ENCODE measurements at regions not wholly inside any gene's neighbourhood (a gene's known extent, or its start where the extent isn't known, plus 50 kb on each side); places are given as distances from the start of the nearest gene placed in this dataset.

DNA sequence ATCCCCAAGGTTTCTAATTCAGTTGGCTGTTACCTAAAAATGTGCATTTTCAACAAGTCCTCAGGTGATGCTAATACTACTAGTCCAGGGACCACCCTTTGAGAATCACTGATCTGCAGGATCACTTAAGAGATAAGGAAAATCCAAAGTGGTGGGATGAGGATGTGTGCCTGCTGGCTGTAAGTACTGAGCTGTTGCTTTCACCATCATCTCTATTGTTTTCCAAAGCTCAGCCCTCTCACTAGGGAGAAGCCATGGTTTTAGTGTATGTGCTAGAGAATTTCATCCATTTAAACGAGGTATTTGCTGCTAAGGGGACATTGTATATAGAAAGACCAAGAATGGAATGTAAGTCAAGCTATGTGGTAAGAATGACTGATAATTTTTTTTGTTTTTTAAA, 202.3 kb downstream of the KIF21A start:
- no peak for DNase-seq

DNA sequence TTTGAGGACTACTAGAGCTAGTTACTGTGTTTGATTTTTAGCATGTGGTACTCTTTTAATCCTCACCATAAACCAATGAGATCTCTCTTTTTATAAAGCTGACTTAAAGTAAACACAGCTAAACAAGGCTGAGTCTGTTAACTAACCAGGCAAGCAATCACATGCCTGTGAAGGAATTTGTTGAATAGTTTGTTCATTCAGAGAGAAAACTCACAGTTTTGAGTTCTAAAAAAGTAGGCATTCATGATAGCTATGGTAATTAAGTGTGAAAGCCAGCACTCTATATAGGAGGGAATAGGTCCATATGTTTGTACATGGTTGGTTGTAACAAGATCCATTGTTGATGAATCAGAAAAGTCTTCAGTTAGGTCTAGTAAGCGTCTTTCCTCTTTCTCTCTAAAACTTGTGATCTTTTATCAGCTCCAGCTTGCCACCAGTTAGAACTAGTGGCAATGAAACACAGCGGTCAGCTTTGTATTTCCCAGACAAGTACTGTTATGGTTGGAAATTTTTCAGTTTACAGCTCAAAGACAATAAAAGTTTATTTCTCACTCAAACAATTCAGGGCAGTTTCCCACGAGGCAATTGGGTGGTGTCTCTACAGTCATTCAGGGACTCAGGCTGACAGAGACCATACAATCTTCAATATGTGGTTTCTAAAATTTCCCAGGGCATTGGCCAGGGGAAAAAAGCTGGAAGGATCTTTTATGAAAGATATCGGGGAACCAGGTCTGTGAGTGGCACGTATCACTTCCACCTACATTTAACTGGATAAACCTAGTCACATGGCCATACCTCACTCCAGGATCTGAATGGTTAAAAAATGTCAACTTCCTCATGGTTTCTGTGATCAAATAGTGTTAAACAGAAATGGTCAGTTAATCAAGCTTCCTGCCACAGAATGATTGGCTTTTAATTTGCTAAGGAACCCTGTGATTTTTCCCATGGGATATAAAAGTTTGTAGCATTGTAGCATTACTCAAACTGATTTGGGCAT, 203.1 kb downstream of the KIF21A start:
- DNase-seq, result no peak

DNA sequence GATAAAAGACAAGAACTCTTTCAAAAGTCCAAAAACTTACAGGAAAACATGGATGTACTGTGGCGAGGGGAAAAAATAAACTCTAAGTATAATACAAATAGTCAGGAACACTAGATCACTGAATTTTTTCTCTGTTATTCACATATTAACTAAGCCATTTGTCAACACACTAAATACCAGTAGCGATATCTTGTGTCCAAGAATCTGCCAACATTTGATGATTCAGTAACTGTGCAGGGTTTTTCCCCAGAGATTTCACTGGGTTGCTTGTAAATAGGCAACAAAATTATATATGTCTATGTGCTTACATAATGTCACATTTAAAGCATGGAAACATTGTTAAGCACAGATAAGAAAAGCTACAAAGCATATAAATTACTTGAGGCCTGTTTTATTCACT, 205.9 kb downstream of the KIF21A start:
- no peak for DNase-seq

DNA sequence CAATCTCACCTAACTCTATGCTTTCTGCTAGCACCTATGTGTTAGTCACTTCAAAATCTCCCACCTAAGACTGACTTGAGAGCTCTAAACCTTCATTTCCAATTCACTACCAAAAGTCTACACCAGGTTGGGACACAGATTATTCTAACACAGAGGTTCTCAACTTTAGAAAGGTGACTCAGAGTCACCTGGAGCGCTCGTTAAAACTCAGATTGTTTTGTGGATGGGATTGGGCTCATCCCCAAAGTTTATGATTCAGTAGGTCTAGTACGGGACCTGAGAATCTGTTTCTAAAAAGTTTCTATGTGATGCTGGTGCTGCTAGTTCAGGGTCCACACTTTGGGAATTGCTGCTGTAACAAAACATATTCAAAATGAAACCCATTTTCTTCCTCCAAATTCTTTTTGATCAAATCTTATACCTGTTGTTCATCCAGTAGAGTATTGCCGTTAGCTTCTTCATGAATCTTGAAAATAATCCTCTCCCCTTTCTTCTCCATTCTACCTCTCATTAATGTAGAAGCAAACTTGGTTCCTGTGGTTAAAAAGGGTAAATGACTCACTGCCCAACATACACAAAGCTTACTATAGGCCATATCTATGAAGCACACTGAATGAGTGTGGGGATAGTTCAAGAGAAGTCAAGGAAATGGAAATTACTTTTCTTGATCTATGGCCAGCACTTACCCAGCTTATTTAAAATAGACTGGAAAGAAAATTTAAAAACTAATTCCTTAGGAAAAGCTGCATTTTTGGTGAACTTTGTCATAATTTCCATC, 206.7 kb downstream of the KIF21A start:
- no peak for DNase-seq

DNA sequence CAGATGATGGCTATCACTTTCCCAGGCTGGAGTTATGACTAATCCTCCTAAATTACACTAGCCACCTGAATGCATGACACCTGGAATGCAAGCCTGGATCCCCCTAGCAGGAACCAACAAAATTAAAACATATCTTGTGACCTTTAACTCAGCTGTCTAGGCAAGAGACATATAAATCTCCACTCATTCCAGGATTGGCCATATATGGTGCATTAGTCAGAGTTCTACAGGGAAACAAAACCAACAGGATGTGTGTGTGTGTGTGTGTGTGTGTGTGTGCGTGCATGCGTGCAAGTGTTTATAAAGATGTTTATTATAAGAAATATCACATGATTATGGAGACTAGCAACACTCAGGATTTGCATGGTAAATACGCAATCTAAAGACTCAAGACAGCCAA, 212.8 kb downstream of the KIF21A start:
- DNase-seq, result no peak

DNA sequence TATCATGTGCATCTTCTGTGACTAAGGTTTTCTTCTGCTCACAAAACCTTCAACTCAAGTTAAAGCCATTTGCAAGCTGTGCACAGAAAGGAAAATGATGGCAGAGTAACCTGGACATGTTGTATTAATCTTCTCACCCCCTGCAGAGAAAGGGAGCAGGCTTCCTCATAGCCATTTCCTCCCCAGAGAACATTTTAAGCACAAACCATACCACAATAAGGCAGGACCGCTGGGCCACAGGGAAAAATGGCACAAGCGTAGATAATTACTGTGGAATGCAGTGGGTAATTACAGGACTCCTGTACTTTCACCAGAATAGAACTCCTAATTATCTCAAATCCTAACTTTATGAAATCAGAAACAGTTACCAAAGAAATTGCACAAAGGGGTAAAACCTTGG, 215.7 kb downstream of the KIF21A start:
- no peak for DNase-seq

DNA sequence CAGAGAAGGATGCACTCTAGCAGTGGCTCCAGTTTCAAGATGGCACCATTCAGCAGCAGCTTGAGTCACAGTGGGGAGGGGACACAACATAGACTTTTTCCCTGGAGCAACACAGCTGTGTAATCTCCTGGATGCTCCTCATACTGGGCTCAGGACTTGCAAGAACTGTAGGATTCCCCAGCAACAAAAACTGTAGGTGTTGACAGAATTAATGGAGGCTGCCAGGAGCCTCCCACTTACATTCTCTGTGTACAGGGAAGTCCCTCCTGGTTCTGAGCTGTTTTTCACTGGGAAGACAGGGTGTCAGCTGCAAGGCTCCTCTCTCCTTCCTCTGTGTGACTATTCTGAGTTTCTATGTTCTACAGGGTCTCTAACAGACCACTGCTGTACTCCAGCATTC, 217.9 kb downstream of the KIF21A start:
- no peak for DNase-seq

DNA sequence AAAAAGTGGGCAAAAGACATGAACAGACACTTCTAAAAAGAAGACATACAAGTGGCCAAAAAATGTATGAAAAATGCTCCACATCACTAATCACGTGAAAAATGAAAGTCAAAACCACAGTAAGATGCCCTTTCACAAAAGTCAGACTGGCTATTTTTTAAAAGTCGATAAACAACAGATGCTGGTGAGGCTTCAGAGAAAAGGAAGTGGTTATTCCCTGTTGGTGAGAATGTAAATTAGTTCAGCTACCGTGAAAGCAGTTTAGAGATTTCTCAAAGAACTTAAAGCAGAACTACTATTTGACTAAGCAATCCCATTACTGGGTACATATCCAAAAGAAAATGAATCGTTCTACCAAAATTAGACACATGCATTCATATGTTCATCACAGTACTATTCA, 237.0 kb downstream of the KIF21A start:
- no peak for DNase-seq

DNA sequence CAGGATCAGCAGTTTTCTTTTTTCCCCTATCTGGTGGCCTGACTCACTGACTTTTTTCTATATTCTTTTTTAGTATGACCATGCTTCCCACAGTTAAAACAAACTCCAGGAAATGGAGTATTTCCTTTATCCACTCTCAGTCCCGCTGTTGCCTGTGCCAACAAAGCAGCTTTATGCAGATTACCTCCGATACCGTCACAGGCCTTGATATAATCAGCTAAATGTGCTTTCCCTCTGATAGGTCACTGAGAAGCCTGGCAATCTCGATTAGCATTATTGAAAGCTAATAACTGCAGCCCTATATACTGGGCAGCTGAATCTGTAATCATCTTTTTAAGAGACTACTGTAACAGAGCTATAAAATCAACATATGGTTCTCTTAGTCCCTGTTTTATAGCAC, 243.6 kb downstream of the KIF21A start:
- DNase-seq, result no peak

DNA sequence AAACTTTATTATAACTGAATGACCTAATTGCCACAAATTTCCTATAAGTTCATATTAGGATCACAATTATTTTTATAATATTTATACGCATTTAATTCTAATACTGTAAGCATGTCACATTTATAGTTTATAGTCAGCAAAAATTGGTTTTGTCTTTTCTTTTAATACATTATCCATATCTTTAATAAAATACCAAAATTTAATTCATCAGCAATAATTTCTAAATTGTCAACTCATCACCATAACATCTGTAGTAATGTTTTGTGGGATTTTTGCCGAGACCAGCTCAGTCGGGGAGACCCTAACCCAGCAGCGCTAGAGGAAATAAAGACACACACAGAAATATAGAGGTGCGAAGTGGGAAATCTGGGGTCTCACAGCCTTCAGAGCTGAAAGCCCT, 254.2 kb downstream of the KIF21A start:
- no peak for DNase-seq

DNA sequence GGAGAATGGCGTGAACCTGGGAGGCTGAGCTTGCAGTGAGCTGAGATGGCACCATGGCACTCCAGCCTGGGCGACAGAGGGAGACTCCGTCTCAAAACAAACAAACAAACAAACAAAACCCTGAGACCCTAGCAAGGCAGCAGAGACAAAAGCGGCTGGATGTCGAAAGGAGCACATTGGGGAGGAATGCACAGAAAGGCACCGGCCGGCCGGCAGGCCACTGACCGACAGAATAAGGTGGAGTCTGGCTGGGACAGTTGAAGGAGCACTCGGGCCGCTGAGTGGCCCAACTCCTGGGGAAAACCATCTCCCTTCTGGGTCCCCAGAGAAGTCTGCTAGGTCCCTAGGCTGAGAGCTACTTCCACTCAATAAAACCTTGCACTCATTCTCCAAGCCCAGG, 256.2 kb downstream of the KIF21A start:
- DNase-seq, result no peak

DNA sequence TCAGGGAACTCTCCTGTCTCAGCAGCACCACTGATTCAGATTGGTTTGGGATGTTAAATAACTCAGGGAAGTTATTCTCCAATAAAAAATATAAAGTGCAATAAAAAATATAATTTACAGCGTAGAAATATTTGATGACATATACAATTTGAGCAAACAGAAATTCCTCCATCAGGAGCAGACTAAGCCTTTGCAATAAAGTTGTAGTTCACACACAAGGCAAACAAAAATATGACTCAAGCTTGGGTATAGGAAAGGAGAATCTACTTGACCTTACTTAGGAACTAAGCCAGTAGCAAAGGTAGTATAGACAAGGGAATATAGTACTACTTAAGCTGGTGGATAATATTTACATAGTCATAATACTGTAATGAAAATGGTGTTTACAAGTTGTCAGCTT, 264.1 kb downstream of the KIF21A start:
- no peak for DNase-seq

DNA sequence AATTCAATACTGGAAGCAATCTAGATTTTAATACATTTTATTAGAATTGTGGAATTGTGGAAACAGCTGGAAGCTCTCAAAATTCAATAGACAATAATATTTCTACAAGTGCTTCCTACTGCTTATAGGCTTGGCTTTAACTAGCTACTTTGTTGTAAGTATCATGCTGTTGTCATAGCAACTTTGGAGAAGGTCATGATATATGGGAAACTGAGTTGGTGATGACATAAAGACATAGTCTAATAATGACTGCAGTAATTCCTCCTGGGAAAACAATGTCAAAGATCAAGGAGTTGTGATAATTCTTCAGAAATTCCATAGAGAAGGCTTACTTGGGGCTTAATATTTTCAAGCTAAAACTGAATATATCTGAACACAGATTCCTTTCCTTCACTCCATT, 266.6 kb downstream of the KIF21A start:
- no peak for DNase-seq

DNA sequence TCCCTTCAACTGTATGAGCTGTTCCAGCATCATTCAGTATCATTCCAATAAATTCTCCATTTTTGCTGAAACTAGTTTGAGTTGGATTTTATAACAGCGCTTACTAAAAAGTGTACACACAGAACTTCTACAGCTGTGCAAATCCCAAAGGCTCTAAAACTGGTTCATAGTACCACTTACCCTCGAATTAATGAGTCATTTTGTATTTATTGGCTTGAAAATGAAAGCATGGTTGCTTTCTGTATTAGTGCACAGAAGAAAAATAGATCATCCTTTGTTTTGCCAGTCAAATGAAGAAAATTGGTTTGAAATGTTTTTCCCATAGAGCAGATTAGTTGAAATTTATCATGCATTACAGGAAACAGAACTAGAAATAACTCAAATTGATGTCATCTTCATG, 268.3 kb upstream of the CPNE8 start:
- no peak for DNase-seq

DNA sequence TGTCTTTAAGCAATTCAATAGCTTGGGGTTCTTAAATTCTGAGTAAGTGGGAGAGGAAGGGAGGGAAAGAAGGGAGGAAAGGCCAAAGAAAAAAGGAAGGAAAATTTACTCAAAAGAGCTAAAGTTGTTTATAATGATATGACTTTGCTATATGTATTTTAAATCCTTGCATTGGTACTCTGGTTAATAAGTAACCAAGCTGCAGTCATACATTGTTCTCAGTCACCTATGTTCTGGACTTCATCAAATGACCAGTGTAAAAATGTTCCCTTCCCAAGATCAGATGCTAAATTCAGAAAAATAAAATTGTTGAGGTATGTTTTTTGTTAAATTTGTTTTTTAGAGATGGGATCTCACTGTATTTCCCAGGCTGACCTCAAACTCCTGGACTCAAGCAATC, 259.9 kb upstream of the CPNE8 start:
- no peak for DNase-seq

DNA sequence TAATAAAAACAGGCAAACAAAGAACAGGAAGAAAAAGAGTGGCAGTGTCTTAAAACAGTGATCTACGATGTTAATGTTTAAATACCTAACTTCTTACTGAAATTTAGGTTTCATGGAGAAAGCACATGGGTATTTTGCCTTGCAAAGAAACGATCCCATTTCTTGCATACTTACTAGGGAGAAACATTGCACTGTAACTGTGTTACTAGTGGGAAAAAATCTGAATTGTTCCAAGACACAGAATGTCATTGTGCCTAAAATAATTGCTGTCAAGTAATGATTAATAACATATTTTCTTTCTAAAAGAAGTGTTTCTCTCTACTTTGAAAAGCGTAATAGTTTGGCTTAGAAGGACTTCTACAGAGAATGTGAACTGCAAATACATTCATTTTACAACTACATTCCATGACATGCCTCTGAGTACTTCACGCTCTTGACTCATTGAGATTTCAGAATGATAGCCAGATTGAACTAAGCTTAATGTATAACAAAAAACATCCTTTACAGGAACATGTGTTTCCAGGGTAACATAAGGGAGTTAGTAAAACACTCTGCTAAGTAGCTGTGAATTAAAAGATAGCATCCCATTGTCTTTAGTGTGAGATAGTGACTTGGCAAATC, 256.2 kb upstream of the CPNE8 start:
- no peak for DNase-seq

DNA sequence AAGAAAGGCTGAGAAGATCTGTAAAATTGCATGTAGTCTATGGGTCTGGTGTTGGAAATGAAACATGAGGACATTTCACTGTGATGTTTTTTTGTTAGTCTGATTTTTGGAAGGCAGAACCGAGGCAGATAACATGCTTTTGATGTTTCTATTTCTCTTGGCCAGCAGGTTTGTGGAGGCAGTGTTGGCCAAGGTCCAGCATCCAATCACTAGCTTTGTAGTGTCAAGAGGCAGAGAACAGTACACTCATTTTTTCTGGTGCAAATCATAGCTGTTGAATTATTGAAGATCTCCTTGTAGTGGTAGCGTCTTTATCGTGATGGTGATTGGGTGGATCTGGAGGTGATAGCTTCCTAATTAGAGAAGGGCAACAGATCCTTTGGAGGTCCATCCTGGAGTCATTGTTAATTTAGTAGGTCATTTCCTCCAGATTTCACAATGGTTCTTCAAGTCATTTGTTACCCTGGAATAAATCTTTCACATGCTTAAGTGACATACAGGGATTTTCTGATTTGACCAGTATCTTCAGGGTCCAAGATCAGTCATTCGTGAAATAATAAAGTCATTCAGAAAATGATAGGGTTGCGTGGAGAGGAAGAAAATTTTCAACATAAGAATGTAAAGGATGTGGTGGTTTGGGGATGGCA, 252.4 kb upstream of the CPNE8 start:
- no peak for DNase-seq

DNA sequence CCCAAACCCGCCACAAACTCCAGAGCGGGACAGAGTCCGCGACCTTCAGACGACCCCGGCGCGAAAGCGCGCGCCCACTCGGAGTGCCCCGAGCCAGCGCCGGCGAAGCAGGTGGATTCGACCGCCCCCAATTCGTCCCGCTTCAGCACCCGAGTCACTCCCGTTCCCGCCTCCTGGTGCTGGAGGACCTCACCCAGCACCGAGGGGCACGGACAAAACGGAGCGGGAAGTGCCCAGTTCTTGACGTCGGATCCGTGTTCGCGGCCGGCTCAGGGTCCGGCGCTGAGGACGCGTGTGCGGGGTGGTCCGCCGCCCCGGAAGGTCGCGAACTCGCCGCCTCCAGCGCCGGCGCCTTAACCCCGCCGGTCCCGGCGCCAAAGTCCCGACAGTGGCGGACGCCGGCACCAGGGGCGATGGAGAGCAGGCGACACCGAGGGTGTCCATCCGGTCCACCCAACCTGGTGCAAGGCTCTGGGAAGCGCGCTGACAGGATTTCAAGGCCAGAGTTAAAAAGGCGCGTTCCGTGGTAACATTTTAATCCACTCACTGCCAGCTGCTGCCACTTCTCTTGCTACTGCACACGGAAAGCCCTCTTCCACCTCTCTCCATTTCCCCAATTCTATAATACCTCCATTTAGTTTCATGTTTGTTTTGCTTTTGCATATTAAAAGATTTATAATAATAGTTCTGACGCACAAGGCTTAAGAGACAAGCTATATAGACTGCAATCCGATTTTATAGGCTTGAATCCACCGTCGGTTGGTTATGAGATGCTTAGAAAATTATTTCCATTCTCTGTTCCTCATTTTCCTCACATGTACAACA, 240.0 kb upstream of the CPNE8 start:
- DNase-seq, result peak in 1 of 2 experiments; percentile 11

DNA sequence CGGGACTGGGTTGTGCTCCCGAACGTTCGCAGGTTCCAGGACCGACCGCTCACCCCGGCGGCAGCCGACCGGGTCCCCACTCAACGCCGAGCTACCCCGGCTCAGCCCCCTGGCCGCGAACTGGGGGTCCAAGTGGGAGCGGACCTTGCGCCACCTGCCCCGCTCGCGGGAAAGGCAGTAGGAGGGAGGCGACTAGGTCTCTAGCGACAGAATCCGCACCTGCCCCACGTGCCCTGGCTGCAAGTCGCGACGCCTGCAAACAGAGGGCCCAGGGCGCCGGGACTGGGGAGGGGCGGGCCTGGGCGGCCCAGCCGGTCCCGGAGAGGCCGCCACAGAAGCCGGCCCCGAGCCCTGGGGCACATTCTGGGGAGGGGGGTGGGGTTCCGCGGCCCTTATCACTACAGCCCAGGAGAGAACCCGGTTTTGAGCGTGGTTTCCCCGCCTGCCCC, 239.2 kb upstream of the CPNE8 start:
- no peak for DNase-seq

DNA sequence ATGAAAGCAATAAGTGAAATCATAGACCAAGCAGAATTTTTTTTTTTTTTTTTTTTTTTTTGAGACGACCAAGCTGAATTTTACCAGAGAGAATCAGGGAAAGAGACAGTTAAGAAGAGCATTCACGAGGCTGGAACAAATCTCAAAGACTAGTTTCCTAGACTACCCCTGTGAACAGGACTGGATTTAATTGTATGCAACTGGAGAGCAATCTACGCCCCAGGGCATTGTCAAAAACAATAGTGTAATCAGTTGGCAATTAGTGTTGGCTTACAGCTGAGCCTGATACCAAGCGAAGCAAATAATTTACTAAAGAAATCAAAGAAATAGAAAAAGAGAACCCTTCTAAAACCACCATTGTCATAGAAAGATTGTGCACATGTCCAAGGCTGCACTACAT, 232.9 kb upstream of the CPNE8 start:
- DNase-seq, result no peak

DNA sequence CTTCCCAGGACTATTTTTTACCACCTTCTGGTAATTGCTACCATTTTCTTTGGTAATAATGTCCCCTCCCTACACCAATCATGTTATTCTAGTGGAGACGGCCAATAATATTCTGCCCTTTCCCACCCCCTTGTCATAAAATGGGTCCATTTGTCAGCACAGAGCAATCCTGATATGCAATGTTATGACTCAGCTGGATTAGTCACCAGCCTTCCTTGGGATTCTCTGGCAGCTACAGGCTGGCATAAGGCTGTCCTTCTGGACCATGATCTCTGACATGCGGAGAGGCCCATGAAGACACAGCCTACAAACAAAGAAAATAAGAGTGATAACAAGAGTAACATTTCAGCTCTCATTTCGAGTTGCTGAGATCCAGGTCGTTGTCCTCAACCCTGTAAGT, 222.0 kb upstream of the CPNE8 start:
- DNase-seq, result no peak

DNA sequence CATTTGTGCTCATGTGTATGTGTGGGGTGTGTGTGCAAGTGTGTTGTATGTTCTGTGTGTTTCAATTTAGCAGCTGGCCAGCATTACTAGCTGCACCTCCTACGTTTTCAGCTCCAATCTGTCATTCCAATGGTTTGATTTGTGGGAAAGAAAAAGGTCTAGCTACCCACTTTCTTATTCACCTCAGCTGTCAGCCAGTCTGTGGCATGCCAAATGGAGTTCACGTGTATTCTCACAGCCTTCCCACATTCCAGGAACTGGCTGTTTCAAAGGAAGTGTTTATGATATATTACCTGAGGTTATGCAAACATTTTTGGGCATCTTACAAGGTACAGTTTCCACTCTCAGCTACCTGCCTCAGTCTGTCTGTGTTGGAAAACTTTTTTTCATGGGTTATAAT, 220.2 kb upstream of the CPNE8 start:
- no peak for DNase-seq
